Peyer's patch (tissue), 4 donors: ENCODE measurements at regions not wholly inside any gene's neighbourhood (a gene's known extent, or its start where the extent isn't known, plus 50 kb on each side); places are given as distances from the start of the nearest gene placed in this dataset.

Experiments used
- DNase-seq, 3 donors: peaks; one replicate each; pipeline ENCODE4 v3.0.0-alpha.2; 2017 to 2019
- H3K27ac ChIP-seq, 4 donors: fragments of 200-600 bp; sonication (generic); one replicate each; pipeline ENCODE4 v1.5.1; 2016 to 2019
- H3K27me3 ChIP-seq, 2 donors: fragments of 200-600 bp; sonication (generic); one replicate each; pipeline ENCODE4 v1.5.1; 2019
- H3K36me3 ChIP-seq, 3 donors: fragments of 200-600 bp; sonication (generic); one replicate each; pipeline ENCODE4 v1.5.1; 2016 to 2019
- H3K4me1 ChIP-seq, 4 donors: fragments of 200-600 bp; sonication (generic); one replicate each; pipeline ENCODE4 v1.5.1; 2016 to 2019
- H3K4me3 ChIP-seq, 4 donors: fragments of 200-600 bp; sonication (generic); 1 replicate in 3 of 4; 2 replicates in 1 of 4; pipeline ENCODE4 v1.5.1; 2016 to 2019; ENCODE audit warnings: mild to moderate bottlenecking in 1 of 4
- H3K9me3 ChIP-seq, 4 donors: fragments of 200-600 bp; sonication (generic); one replicate each; pipeline ENCODE4 v1.5.1; 2016 to 2019; ENCODE audit warnings: mild to moderate bottlenecking in 1 of 4
- CTCF ChIP-seq, 6 experiments: fragments of 450-650 bp in 4 of 6; fragments of 200-600 bp in 2 of 6; sonication (generic) in 1 of 6; IDR thresholded peaks; one replicate each; pipeline ENCODE4 v1.5.1; 2017 to 2019; ENCODE audit warnings: antibody characterized with exemption in 6 of 6, mild to moderate bottlenecking in 3 of 6, moderate library complexity in 1 of 6
- POLR2A ChIP-seq, 2 donors: fragments of 450-650 bp; IDR thresholded peaks; one replicate each; pipeline ENCODE4 v1.5.1; 2017; ENCODE audit warnings: antibody characterized with exemption in 2 of 2, mild to moderate bottlenecking in 2 of 2, moderate library complexity in 2 of 2

- no peak for TF ChIP-seq POLR2A (IDR thresholded peaks at IDR 0.05)
- TF ChIP-seq CTCF (IDR thresholded peaks at IDR 0.05): no peak
- no peak overlapping the region for H3K4me3 ChIP-seq
- no peaks in the 10 kb centered on the region for H3K27me3 ChIP-seq
- no peak overlapping the region for H3K27ac ChIP-seq
- no peaks in the 10 kb centered on the region for H3K36me3 ChIP-seq
- H3K9me3 ChIP-seq: peaks cover 0 to 2% (median 0%) of the 10 kb centered on the region in 4 donors
- no peak for DNase-seq
- no peaks in the 10 kb centered on the region for H3K4me1 ChIP-seq
Measured at GRCh38 chr15:23750179-23750578, 63.1 kb upstream of the NDN start.

- no peaks in the 10 kb centered on the region for H3K4me1 ChIP-seq
- H3K27ac ChIP-seq: no peak overlapping the region
- no peak for TF ChIP-seq CTCF (IDR thresholded peaks at IDR 0.05)
- TF ChIP-seq POLR2A (IDR thresholded peaks at IDR 0.05): no peak
- H3K9me3 ChIP-seq: peaks cover 0 to 2% (median 0%) of the 10 kb centered on the region in 4 donors
- no peaks in the 10 kb centered on the region for H3K36me3 ChIP-seq
- H3K4me3 ChIP-seq: no peak overlapping the region
- DNase-seq: no peak
- no peaks in the 10 kb centered on the region for H3K27me3 ChIP-seq
Measured at GRCh38 chr15:23750776-23751175, 63.7 kb upstream of the NDN start.

DNA sequence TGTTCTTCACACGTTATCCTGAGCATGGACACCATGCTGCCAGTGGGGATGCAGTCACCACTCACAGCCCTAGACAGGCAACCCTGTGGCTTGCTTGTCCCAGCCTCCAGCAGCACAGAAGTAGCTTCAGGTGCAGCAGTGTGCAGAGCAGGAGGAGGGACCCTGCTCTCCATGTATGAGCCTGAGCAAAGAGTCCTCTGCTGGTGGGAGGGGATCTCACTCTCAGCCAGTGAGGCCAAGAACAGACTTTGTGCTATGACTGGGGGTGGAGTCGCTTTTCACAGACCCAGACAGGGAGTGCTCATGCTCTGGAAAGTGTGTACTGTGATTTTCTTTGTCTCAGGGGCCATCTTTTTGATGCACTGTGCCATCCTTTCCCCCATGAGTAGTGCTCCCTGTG lies 66.1 kb upstream of the NDN start:
- Histone ChIP-seq H3K9me3 (peaks cover 0 to 2% (median 0%) of the 10 kb centered on the region in 4 donors), H3K27ac (no peak overlapping the region), H3K36me3 (no peaks in the 10 kb centered on the region), H3K4me3 (no peak overlapping the region), H3K4me1 (no peaks in the 10 kb centered on the region), H3K27me3 (no peaks in the 10 kb centered on the region)
- no peak for DNase-seq
- TF ChIP-seq POLR2A (IDR thresholded peaks at IDR 0.05) (no peak), CTCF (IDR thresholded peaks at IDR 0.05) (no peak)

DNA sequence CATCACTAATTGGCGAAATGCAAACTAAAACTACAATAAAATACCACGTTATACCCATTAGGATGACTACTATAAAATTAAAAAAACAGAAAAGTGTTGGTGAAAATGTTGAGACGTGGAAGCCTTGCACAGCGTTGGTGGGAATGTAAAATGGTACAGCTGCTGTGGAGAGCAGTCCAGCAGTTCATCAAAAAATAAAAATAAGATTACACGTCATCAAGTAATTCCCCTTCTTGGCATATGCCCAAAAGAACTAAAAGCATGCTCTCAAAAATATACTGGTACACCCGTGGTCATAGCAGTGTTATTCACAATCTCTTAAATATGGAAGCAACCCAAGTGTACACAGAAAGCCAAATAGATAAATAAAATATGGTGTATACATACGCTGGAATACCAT lies 71.8 kb upstream of the NDN start:
- no peaks in the 10 kb centered on the region for H3K27me3 ChIP-seq
- no peaks in the 10 kb centered on the region for H3K4me1 ChIP-seq
- H3K4me3 ChIP-seq: no peak overlapping the region
- TF ChIP-seq CTCF (IDR thresholded peaks at IDR 0.05): no peak
- no peak for TF ChIP-seq POLR2A (IDR thresholded peaks at IDR 0.05)
- H3K27ac ChIP-seq: no peak overlapping the region
- no peaks in the 10 kb centered on the region for H3K36me3 ChIP-seq
- H3K9me3 ChIP-seq: peaks cover 0 to 2% (median 0%) of the 10 kb centered on the region in 4 donors
- no peak for DNase-seq

DNA sequence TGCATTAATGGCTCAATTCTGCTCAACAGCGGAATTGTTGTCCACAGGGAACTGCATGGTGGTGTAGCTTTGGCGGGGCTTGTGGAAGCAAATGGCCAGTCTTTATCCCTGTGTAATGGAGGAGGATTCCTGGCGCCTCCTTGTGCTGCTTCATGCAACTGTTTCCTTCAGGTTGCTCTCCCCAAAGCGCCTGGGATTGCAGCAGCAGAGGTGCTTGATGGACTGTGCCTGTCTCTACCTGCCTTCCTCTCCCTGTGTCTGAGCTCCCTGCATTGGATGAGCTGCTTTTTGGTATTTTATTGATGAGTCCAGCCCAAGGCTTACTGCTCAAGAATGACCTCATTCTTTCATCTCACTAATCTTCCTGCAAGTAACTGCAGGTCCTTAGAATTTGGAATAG lies 72.9 kb upstream of the NDN start:
- no peaks in the 10 kb centered on the region for H3K9me3 ChIP-seq
- no peak overlapping the region for H3K4me3 ChIP-seq
- H3K27ac ChIP-seq: no peak overlapping the region
- H3K4me1 ChIP-seq: no peaks in the 10 kb centered on the region
- no peak for DNase-seq
- no peaks in the 10 kb centered on the region for H3K36me3 ChIP-seq
- TF ChIP-seq CTCF (IDR thresholded peaks at IDR 0.05): peak in 1 of 6 experiments; percentile 12
- no peak for TF ChIP-seq POLR2A (IDR thresholded peaks at IDR 0.05)
- H3K27me3 ChIP-seq: no peaks in the 10 kb centered on the region

GRCh38 chr15:23761386-23761785 lies 74.3 kb upstream of the NDN start:
- TF ChIP-seq POLR2A (IDR thresholded peaks at IDR 0.05) (no peak), CTCF (IDR thresholded peaks at IDR 0.05) (no peak)

More at GRCh38 chr15:23761386-23761785, 74.3 kb upstream of the NDN start:
- H3K27me3 ChIP-seq: no peaks in the 10 kb centered on the region
- no peak overlapping the region for H3K27ac ChIP-seq
- no peaks in the 10 kb centered on the region for H3K4me1 ChIP-seq
- no peaks in the 10 kb centered on the region for H3K9me3 ChIP-seq
- DNase-seq: no peak
- H3K36me3 ChIP-seq: no peaks in the 10 kb centered on the region
- H3K4me3 ChIP-seq: no peak overlapping the region
